Ascending aorta (tissue), 2 donors: ENCODE measurements at regions not wholly inside any gene's neighbourhood (a gene's known extent, or its start where the extent isn't known, plus 50 kb on each side); places are given as distances from the start of the nearest gene placed in this dataset.
"Not testable (repeated sequence)": the region's sequence is repeated elsewhere in the genome, so short reads cannot be mapped to it uniquely, and the experiment has no call there.

Source experiments
- DNase-seq, 2 donors: peaks; one replicate each; pipeline ENCODE4 v3.0.0-alpha.2; 2019; ENCODE audit warnings: low spot score in 2 of 2
- H3K27ac ChIP-seq, 2 donors: fragments of 200-600 bp; sonication (generic); one replicate each; pipeline ENCODE4 v1.5.1; 2016 to 2017; ENCODE audit warnings: mild to moderate bottlenecking in 1 of 2
- H3K27me3 ChIP-seq: fragments of 200-600 bp; sonication (generic); one replicate; pipeline ENCODE4 v1.5.1; 2017
- H3K36me3 ChIP-seq, 2 donors: fragments of 200-600 bp; sonication (generic); one replicate each; pipeline ENCODE4 v1.5.1; 2016
- H3K4me1 ChIP-seq, 2 donors: fragments of 200-600 bp; sonication (generic); one replicate each; pipeline ENCODE4 v1.5.1; 2016 to 2017; ENCODE audit warnings: mild to moderate bottlenecking in 1 of 2
- H3K4me3 ChIP-seq, 2 donors: fragments of 200-600 bp; sonication (generic); one replicate each; pipeline ENCODE4 v1.5.1; 2016 to 2017; ENCODE audit warnings: mild to moderate bottlenecking in 1 of 2
- H3K9me3 ChIP-seq, 2 donors: fragments of 200-600 bp; sonication (generic); one replicate each; pipeline ENCODE4 v1.5.1; 2016
- intact Hi-C: fragments of 100-400 bp; cut with DNase I; formaldehyde crosslinking; loops from one replicate; pipeline ENCODE4 v1.15.1; 2023
- TF ChIP-seq, protein P1 (sequence below), 3 experiments: fragments of 200-600 bp in 2 of 3; fragments of 450-650 bp in 1 of 3; sonication (generic) in 2 of 3; IDR thresholded peaks; one replicate each; pipeline ENCODE4 v1.5.1; 2016 to 2019; ENCODE audit warnings: antibody characterized with exemption in 3 of 3, mild to moderate bottlenecking in 1 of 3, moderate library complexity in 1 of 3

GRCh38 chr12:59345406-59345805 lies 250.4 kb upstream of the SLC16A7 start:
- no peak overlapping the region for H3K4me3 ChIP-seq
- intact Hi-C loops = no loop called here
- no peaks in the 10 kb centered on the region for H3K36me3 ChIP-seq
- no peak for DNase-seq
- no peaks in the 10 kb centered on the region for H3K27me3 ChIP-seq
- TF ChIP-seq, protein P1, sequence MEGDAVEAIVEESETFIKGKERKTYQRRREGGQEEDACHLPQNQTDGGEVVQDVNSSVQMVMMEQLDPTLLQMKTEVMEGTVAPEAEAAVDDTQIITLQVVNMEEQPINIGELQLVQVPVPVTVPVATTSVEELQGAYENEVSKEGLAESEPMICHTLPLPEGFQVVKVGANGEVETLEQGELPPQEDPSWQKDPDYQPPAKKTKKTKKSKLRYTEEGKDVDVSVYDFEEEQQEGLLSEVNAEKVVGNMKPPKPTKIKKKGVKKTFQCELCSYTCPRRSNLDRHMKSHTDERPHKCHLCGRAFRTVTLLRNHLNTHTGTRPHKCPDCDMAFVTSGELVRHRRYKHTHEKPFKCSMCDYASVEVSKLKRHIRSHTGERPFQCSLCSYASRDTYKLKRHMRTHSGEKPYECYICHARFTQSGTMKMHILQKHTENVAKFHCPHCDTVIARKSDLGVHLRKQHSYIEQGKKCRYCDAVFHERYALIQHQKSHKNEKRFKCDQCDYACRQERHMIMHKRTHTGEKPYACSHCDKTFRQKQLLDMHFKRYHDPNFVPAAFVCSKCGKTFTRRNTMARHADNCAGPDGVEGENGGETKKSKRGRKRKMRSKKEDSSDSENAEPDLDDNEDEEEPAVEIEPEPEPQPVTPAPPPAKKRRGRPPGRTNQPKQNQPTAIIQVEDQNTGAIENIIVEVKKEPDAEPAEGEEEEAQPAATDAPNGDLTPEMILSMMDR (IDR thresholded peaks at IDR 0.05) = no peak
- no peaks in the 10 kb centered on the region for H3K4me1 ChIP-seq
- no peak overlapping the region for H3K27ac ChIP-seq
- peaks cover 0 to 8% of the 10 kb centered on the region in 2 donors for H3K9me3 ChIP-seq

DNA sequence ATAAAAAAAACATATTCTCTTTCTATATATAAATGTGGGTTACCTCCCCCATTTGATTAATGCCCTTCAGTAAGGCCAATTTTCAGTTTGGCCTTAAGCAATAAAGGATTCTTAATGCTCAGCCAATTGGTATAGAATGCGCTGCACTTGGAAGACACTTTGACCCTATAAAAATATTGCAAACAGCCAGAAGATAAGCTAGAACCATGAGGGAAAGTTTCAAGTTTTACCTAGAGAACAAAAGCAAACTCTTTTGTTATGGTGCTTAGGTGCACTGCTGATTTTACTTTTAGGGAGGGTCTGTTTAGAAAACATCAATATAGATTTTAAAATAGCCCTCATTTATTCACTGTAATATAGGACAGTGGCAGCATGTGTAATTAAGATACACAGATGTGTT lies 251.6 kb upstream of the SLC16A7 start:
- no peaks in the 10 kb centered on the region for H3K27me3 ChIP-seq
- TF ChIP-seq, protein P1 (IDR thresholded peaks at IDR 0.05) = no peak
- H3K36me3 ChIP-seq = no peaks in the 10 kb centered on the region
- no peak overlapping the region for H3K4me3 ChIP-seq
- no peak for DNase-seq
- intact Hi-C loops = no loop called here
- H3K9me3 ChIP-seq = peaks cover 0 to 8% of the 10 kb centered on the region in 2 donors
- no peaks in the 10 kb centered on the region for H3K4me1 ChIP-seq
- H3K27ac ChIP-seq = no peak overlapping the region

- Histone ChIP-seq H3K9me3 (no peaks in the 10 kb centered on the region), H3K27me3 (no peaks in the 10 kb centered on the region), H3K4me3 (no peak overlapping the region), H3K27ac (no peak overlapping the region), H3K36me3 (no peaks in the 10 kb centered on the region), H3K4me1 (no peaks in the 10 kb centered on the region)
- no peak for DNase-seq
- intact Hi-C loops = no loop called here
- TF ChIP-seq, protein P1 (IDR thresholded peaks at IDR 0.05) = no peak
These were observed 266.4 kb upstream of the SLC16A7 start for GRCh38 chr12:59329462-59329861.

DNA sequence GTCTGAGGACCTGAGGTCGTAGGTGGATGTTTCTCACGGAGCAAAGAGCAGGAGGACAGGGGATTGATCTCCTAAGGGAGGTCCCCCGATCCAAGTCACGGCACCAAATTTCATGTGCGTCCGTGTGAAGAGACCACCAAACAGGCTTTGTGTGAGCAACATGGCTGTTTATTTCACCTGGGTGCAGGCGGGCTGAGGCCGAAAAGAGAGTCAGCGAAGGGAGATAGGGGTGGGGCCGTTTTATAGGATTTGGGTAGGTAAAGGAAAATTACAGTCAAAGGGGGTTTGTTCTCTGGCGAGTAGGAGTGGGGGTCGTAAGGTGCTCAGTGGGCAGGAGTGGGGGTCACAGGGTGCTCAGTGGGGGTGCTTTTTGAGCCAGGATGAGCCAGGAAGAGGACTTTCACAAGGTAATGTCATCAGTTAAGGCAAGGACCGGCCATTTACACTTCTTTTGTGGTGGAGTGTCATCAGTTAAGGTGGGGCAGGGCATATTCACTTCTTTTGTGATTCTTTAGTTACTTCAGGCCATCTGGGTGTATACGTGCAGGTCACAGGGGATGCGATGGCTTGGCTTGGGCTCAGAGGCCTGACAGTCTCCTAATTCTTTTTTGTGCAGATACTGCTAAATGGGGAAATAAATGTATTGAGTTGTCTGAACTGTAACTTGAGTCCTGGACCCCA lies 267.3 kb upstream of the SLC16A7 start:
- H3K27ac ChIP-seq, H3K4me1 ChIP-seq, DNase-seq, H3K9me3 ChIP-seq, H3K36me3 ChIP-seq, H3K27me3 ChIP-seq, H3K4me3 ChIP-seq, intact Hi-C loops: not testable (repeated sequence)

DNA sequence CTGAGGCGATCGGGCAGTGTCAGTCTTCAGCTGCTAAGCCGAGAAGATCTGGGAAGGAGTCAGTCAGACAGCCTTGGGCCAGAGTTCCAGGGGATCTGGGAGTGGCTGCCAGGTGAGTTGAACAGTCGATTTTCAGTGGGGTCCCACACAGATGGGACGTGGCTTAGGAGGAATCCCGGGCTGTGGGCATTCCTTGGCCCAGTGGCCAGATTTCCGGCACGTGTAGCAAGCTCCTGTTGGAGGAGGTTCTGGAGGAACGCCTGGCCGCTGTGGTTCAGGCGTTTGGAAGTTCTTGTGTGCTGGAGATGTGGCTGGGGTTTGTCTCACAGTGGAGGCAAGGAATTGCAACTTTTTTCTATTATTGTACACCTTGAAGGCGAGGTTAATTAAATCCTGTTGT lies 269.4 kb upstream of the SLC16A7 start:
- H3K4me1 ChIP-seq, H3K27ac ChIP-seq, intact Hi-C loops, H3K9me3 ChIP-seq, DNase-seq, H3K36me3 ChIP-seq, H3K4me3 ChIP-seq, H3K27me3 ChIP-seq: not testable (repeated sequence)

DNA sequence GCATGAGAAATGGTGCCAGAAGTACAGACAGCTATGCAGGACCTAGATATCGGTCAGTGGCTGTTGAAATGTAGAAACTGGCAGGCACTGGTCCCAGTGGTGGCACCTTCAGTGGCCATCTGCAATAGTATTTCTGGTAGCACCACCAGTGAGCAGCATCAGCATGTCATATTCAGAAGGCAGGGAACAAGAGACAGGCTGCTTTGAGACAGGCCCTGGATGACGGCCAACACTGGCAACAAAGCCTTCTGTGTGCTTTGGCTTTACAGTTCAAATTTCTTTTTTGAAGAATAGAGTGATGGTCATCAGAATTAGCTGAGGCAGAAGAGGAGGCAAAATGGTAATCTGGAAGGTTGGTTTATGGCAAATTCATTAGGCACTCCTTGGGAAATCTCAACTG lies 273.4 kb upstream of the SLC16A7 start:
- H3K4me1 ChIP-seq = no peaks in the 10 kb centered on the region
- intact Hi-C loops = no loop called here
- H3K27ac ChIP-seq = no peak overlapping the region
- H3K4me3 ChIP-seq = no peak overlapping the region
- TF ChIP-seq, protein P1 (IDR thresholded peaks at IDR 0.05) = no peak
- H3K9me3 ChIP-seq = no peaks in the 10 kb centered on the region
- H3K27me3 ChIP-seq = no peaks in the 10 kb centered on the region
- no peaks in the 10 kb centered on the region for H3K36me3 ChIP-seq
- DNase-seq = no peak

DNA sequence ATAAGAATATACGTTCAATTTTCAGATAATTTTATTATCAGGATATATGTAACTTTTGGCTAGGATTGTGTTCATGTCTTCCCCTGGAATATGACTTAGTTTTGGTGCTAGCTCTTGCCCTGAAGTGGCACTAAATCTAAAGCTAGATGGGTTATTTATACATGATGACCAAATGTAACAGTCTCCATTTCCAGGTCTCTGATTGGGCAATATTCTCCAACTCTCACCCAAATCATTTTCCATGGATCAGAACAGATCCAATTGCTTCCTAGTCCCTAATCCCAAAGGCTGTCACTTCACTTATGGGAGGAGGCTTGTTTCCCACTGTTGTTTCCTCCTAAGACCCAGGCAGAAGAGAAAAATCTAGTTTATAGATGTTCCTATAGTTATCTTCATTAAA lies 274.6 kb upstream of the SLC16A7 start:
- Histone ChIP-seq H3K36me3 (no peaks in the 10 kb centered on the region), H3K27ac (no peak overlapping the region)
- intact Hi-C loops = no loop called here

More for the DNA sequence above, 274.6 kb upstream of the SLC16A7 start:
- Histone ChIP-seq H3K4me3 (no peak overlapping the region), H3K9me3 (no peaks in the 10 kb centered on the region), H3K27me3 (no peaks in the 10 kb centered on the region), H3K4me1 (no peaks in the 10 kb centered on the region)
- TF ChIP-seq, protein P1 (IDR thresholded peaks at IDR 0.05) = no peak
- DNase-seq = no peak
